Uterus (tissue), 2 donors: ENCODE measurements at regions not wholly inside any gene's neighbourhood (a gene's known extent, or its start where the extent isn't known, plus 50 kb on each side); places are given as distances from the start of the nearest gene placed in this dataset.

Experiments
- POLR2A ChIP-seq, 2 donors: fragments of 450-650 bp; IDR thresholded peaks; one replicate each; pipeline ENCODE4 v1.6.1; 2016; ENCODE audit warnings: antibody characterized with exemption in 2 of 2, mild to moderate bottlenecking in 1 of 2, moderate library complexity in 1 of 2
- TF ChIP-seq, protein P1 (sequence below), 4 experiments: fragments of 200-600 bp in 2 of 4; fragments of 450-650 bp in 2 of 4; sonication (generic) in 2 of 4; IDR thresholded peaks; one replicate each; pipeline ENCODE4 v1.5.1; 2016 to 2019; ENCODE audit warnings: antibody characterized with exemption in 4 of 4, mild to moderate bottlenecking in 2 of 4, moderate library complexity in 1 of 4

GRCh38 chr17:55659661-55660060 lies 63.0 kb downstream of the TMEM100 start:
- TF ChIP-seq, protein P1, sequence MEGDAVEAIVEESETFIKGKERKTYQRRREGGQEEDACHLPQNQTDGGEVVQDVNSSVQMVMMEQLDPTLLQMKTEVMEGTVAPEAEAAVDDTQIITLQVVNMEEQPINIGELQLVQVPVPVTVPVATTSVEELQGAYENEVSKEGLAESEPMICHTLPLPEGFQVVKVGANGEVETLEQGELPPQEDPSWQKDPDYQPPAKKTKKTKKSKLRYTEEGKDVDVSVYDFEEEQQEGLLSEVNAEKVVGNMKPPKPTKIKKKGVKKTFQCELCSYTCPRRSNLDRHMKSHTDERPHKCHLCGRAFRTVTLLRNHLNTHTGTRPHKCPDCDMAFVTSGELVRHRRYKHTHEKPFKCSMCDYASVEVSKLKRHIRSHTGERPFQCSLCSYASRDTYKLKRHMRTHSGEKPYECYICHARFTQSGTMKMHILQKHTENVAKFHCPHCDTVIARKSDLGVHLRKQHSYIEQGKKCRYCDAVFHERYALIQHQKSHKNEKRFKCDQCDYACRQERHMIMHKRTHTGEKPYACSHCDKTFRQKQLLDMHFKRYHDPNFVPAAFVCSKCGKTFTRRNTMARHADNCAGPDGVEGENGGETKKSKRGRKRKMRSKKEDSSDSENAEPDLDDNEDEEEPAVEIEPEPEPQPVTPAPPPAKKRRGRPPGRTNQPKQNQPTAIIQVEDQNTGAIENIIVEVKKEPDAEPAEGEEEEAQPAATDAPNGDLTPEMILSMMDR (IDR thresholded peaks at IDR 0.05), result no peak
- no peak for TF ChIP-seq POLR2A (IDR thresholded peaks at IDR 0.05)
